Esophagus muscularis mucosa (tissue), 4 donors: ENCODE measurements at regions not wholly inside any gene's neighbourhood (a gene's known extent, or its start where the extent isn't known, plus 50 kb on each side); places are given as distances from the start of the nearest gene placed in this dataset.

ENCODE experiments used
- EP300 ChIP-seq: sonication (generic); formaldehyde crosslinking; IDR thresholded peaks from one replicate; pipeline ENCODE4 v1.6.1; 2017; ENCODE audit warnings: antibody characterized with exemption
- POLR2A ChIP-seq: fragments of 450-650 bp; IDR thresholded peaks from one replicate; pipeline ENCODE4 v1.6.1; 2017; ENCODE audit warnings: antibody characterized with exemption, moderate library complexity, mild to moderate bottlenecking, low read depth
- POLR2AphosphoS5 ChIP-seq, 2 donors: sonication (generic); formaldehyde crosslinking; IDR thresholded peaks; one replicate each; pipeline ENCODE4 v1.6.1; 2017; ENCODE audit warnings: antibody characterized with exemption in 2 of 2
- TF ChIP-seq, protein P1 (sequence below), 3 experiments: fragments of 200-600 bp in 2 of 3; fragments of 450-650 bp in 1 of 3; sonication (generic) in 2 of 3; IDR thresholded peaks; one replicate each; pipeline ENCODE4 v1.5.1; 2017 to 2019; ENCODE audit warnings: antibody characterized with exemption in 3 of 3, mild to moderate bottlenecking in 2 of 3, moderate library complexity in 1 of 3

DNA sequence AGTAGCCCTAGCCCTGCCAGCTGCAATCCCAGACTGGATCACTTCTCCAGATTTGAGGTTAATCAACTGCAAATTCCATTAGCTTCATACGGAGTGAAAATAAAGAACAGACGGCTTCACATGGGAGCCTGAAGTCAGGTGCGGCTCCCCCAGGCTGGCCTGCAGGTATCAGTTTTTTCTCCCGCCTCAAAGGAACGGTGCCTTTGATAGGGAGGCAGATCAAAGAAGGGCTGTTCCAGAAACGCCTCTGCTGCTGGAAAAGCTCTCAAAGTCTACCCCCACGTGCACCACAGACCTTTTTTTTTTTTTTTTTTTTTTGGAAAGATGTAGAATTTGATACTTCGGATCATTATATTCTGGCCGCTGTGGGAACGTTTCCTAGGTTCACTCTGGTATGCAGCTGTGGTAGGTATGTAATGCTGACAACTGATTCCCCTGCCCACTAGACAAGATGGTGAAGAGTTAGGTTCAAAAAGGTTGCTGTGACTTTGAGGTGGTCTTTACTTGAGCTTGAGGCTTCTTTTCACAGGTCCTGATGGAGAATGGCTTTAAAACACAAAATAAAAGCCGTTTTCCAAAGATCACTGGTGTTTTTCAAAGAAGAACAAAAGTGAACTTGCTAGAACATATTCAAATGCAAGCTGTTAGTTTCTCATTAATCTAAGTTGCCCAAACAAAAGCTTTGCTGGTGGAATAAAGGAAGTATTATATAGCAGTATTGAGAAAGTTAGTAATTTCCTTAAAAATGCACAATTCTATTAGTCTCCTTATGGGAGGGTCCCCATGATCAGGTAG, 189.0 kb upstream of the NFIA start:
- TF ChIP-seq, protein P1, sequence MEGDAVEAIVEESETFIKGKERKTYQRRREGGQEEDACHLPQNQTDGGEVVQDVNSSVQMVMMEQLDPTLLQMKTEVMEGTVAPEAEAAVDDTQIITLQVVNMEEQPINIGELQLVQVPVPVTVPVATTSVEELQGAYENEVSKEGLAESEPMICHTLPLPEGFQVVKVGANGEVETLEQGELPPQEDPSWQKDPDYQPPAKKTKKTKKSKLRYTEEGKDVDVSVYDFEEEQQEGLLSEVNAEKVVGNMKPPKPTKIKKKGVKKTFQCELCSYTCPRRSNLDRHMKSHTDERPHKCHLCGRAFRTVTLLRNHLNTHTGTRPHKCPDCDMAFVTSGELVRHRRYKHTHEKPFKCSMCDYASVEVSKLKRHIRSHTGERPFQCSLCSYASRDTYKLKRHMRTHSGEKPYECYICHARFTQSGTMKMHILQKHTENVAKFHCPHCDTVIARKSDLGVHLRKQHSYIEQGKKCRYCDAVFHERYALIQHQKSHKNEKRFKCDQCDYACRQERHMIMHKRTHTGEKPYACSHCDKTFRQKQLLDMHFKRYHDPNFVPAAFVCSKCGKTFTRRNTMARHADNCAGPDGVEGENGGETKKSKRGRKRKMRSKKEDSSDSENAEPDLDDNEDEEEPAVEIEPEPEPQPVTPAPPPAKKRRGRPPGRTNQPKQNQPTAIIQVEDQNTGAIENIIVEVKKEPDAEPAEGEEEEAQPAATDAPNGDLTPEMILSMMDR (IDR thresholded peaks at IDR 0.05): no peak
- no peak for TF ChIP-seq POLR2A
- TF ChIP-seq POLR2AphosphoS5 (IDR thresholded peaks at IDR 0.05): no peak
- TF ChIP-seq EP300: no peak
